Adrenal gland (tissue), 5 donors: ENCODE measurements at regions not wholly inside any gene's neighbourhood (a gene's known extent, or its start where the extent isn't known, plus 50 kb on each side); places are given as distances from the start of the nearest gene placed in this dataset.

ENCODE experiments used
- POLR2A ChIP-seq, 2 donors: fragments of 450-650 bp; IDR thresholded peaks; one replicate each; pipeline ENCODE4 v1.6.1; 2017; ENCODE audit warnings: antibody characterized with exemption in 2 of 2, mild to moderate bottlenecking in 2 of 2, moderate library complexity in 1 of 2
- TF ChIP-seq, protein P1 (sequence below), 6 experiments: fragments of 450-650 bp in 4 of 6; fragments of 200-600 bp in 2 of 6; sonication (generic) in 1 of 6; IDR thresholded peaks; 1 replicate in 5 of 6; 2 replicates in 1 of 6; pipeline versions ENCODE4 v1.5.1 to v1.8.0; 2016 to 2021; ENCODE audit warnings: antibody characterized with exemption in 6 of 6, mild to moderate bottlenecking in 2 of 6, moderate library complexity in 1 of 6
- donor health status: DM: no; HTN: no; CAD: no.

DNA sequence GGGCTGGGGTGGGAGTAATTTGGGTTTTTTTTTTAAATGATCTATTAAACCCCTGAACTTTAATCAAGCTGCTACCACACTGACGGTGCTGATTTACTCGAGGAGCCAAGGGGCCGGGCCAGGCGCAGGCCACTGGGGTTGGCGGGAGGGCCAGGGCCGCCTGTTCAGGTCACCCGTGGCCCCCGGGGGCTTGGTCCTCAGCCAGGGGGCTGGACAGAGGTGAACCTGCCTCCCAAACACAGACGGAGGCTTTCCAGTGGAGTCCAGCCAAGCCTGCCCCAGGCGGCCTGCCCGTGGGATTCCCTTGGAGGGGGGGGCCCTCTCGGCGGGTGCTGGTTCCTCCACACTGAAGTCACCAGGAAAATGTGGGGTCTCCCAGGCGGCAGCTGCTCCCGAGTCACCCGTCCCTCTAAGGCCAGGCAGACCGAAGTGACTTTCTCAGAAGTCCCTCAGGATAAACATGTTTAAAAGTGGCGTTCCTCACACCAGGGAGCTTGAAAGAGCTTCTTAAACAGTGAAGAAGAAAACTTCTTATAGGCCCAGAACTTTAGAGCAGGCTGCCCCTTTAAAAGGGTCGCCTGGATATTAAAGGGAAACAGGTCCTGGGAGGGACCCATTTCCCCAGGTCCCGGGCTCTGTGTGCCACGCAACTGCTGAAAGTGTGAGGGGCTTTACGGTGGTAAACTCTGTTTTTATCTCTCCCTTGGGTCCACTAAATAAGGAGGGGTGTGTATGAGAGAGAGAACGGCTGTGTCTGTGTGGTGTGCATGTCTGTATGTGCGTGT is 167.2 kb upstream of the GSC start:
- TF ChIP-seq, protein P1, sequence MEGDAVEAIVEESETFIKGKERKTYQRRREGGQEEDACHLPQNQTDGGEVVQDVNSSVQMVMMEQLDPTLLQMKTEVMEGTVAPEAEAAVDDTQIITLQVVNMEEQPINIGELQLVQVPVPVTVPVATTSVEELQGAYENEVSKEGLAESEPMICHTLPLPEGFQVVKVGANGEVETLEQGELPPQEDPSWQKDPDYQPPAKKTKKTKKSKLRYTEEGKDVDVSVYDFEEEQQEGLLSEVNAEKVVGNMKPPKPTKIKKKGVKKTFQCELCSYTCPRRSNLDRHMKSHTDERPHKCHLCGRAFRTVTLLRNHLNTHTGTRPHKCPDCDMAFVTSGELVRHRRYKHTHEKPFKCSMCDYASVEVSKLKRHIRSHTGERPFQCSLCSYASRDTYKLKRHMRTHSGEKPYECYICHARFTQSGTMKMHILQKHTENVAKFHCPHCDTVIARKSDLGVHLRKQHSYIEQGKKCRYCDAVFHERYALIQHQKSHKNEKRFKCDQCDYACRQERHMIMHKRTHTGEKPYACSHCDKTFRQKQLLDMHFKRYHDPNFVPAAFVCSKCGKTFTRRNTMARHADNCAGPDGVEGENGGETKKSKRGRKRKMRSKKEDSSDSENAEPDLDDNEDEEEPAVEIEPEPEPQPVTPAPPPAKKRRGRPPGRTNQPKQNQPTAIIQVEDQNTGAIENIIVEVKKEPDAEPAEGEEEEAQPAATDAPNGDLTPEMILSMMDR (IDR thresholded peaks at IDR 0.05): no peak
- TF ChIP-seq POLR2A (IDR thresholded peaks at IDR 0.05): no peak
